Right cardiac atrium (tissue), 5 donors: ENCODE measurements at regions not wholly inside any gene's neighbourhood (a gene's known extent, or its start where the extent isn't known, plus 50 kb on each side); places are given as distances from the start of the nearest gene placed in this dataset.

Source experiments
- ATAC-seq, 2 donors: fragments of 200-7000 bp; cut with Tn5 transposase; one replicate each; pipeline versions ENCODE4 v1.8.0 to v1.9.1; 2020; ENCODE audit warnings: moderate library complexity in 2 of 2, mild to moderate bottlenecking in 1 of 2
- DNase-seq, 3 donors: peaks; one replicate each; pipeline ENCODE4 v3.0.0-alpha.2; 2020
- H3K27ac ChIP-seq: one replicate; pipeline ENCODE4 v1.5.1; 2013; ENCODE audit warnings: mild to moderate bottlenecking, low read length, control low read depth, moderate library complexity
- H3K27me3 ChIP-seq: one replicate; pipeline ENCODE4 v1.6.1; 2013; ENCODE audit not compliant: control insufficient read depth, insufficient read depth
- H3K4me1 ChIP-seq: one replicate; pipeline ENCODE4 v1.6.1; 2013; ENCODE audit warnings: low read length; ENCODE audit not compliant: control insufficient read depth, insufficient read depth
- H3K4me3 ChIP-seq: one replicate; pipeline ENCODE4 v1.5.1; 2013; ENCODE audit warnings: low read length, control low read depth
- H3K9me3 ChIP-seq: one replicate; pipeline ENCODE4 v1.6.1; 2013; ENCODE audit warnings: low read length; ENCODE audit not compliant: control insufficient read depth
- WGBS: extraction: QIAGEN DNeasy Blood & Tissue Kit; methylation state at CpG from one replicate; pipeline ENCODE4 v1.1.7; 2013; 5-methylcytosine and 5-hydroxymethylcytosine counted together
- intact Hi-C, 4 donors: fragments of 100-400 bp; cut with DNase I; formaldehyde crosslinking; loops; one replicate each; pipeline versions ENCODE4 v1.11.0 to v1.14.0; 2022 to 2023
- donor health status: healthy with polysubstance abuse.
- donor health status: DM: no; HTN: yes; CAD: no.
- donor health status: DM: no; HTN: no; CAD: no.
- donor health status: DM: no; HTN: yes; CAD: no; lungs with severe emphysema.
- donor health status: DM: yes; HTN: yes; CAD: no.

DNA sequence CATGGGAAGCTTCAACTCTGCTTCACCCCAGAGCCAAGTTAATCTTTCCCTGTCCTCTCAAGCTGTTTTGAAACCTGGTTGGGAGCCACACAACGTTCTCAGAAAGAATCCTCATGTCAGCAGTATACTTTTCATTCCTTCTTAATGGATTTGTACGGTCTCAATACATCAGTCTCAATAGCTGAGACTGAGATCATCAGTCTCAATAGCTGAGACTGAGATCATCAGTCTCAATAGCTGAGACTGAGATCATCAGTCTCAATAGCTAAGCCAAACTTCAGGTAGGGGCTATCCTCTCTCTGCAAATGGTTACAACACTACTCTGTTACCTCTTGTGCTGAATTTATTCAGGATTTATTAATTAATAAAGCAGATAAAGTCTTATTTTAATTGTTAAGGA, 1317.4 kb upstream of the CDH9 start:
- H3K4me1 ChIP-seq, result no peaks in the 10 kb centered on the region
- 37% methylated on average over 2 of the region's 2 CpGs for WGBS

DNA sequence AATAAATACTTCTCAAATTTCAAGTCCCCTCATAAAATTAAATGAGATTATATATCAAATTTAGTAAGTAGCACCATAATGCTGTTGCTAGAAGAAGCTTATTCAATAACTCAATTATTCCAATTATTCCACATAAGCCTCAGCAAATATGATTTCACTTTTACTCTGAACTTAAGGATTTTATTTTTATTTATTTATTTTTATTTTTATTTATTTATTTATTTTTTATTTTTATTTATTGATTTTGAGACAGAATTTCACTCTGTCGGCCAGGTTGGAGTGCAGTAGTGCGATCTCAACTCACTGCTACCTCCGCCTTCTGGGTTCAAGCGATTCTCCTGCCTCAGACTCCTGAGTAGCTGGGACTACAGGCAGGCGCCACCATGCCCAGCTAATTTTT, 1308.3 kb upstream of the CDH9 start:
- H3K27ac ChIP-seq, result no peak overlapping the region
- no peaks in the 10 kb centered on the region for H3K4me1 ChIP-seq
- no peak overlapping the region for H3K4me3 ChIP-seq
- DNase-seq (no peak), ATAC-seq (no peak)
- no peaks in the 10 kb centered on the region for H3K27me3 ChIP-seq
- intact Hi-C loops, result no loop called here
- 93% methylated on average over 5 of the region's 5 CpGs for WGBS
- H3K9me3 ChIP-seq, result no peaks in the 10 kb centered on the region

More for the DNA sequence above, 1317.4 kb upstream of the CDH9 start:
- ATAC-seq (no peak), DNase-seq (no peak)
- Histone ChIP-seq H3K27ac (no peak overlapping the region), H3K27me3 (no peaks in the 10 kb centered on the region), H3K9me3 (no peaks in the 10 kb centered on the region), H3K4me3 (no peak overlapping the region)
- intact Hi-C loops, result no loop called here

DNA sequence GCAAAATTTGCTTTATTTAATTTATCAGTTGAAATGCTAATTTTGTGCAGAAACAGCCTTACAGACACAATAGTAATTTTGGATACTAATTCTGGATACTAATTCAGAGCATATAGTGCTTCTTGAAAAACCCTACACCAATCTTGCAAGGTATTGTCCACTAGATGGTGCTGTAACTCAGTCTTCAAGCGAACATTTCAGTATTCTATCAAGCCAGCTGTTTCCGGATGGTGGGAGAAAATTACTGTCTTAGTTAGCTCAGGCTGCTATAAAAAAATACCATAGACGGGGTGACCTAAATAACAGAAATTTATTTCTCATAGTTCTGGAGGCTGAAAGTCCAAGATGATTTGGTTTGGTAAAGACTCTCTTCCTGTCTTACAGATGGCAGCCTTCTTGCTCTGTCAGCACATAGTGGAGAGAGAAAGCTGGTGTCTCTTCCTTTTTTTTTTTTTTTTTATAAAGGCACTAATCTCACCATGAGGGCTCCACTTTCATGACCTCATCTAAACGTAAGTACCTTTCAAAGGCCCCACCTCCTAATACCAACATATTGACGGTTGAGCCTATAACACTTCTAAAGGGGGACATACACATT, 1306.5 kb upstream of the CDH9 start:
- H3K27me3 ChIP-seq, result no peaks in the 10 kb centered on the region
- ATAC-seq (no peak), DNase-seq (no peak)
- no peak overlapping the region for H3K27ac ChIP-seq
- no peaks in the 10 kb centered on the region for H3K4me1 ChIP-seq
- WGBS, result 28% methylated on average over 5 of the region's 5 CpGs
- intact Hi-C loops, result no loop called here
- no peak overlapping the region for H3K4me3 ChIP-seq
- no peaks in the 10 kb centered on the region for H3K9me3 ChIP-seq

DNA sequence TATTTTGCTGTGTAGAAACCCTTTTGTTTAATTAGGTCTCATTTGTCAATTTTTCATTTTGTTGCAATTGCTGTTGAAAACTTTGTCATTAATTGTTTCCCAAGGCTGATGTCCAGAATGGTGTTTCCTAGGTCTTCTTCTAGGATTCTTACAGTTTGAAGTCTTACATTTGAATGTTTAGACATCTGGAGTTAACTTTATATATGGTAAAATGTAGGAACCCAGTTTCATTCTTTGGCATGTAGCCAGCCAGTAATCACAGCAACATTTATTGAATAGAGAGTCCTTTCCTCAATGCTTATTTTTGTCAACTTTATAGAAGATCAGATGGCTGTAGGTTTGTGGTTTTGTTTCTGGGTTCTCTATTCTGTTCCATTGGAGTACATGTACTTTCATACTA, 1290.8 kb upstream of the CDH9 start:
- no peak overlapping the region for H3K27ac ChIP-seq
- DNase-seq, result no peak
- no peaks in the 10 kb centered on the region for H3K4me1 ChIP-seq
- intact Hi-C loops, result no loop called here
- H3K4me3 ChIP-seq, result no peak overlapping the region
- peaks cover 3% of the 10 kb centered on the region for H3K9me3 ChIP-seq
- no peak for ATAC-seq
- no peaks in the 10 kb centered on the region for H3K27me3 ChIP-seq

DNA sequence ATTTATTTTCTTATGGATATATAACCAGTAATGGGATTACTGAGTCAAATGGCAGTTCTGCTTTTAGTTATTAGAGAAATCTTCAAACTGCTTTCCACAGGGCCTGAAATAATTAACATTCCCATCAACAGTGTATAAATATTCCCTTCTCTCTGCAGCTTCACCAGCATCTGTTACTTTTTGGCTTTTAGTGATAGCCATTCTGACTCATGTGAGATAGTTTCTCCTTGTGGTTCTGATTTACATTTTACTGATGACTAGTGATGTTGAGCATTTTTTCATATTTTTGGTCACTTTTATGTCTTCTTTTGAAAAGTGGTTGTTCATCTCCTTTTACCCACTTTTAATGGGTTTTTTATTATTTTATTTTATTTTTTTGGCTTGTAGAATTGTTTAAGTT, 1290.3 kb upstream of the CDH9 start:
- H3K27ac ChIP-seq, result no peak overlapping the region
- intact Hi-C loops, result no loop called here
- DNase-seq, result no peak
- H3K4me1 ChIP-seq, result no peaks in the 10 kb centered on the region
- peaks cover 2% of the 10 kb centered on the region for H3K9me3 ChIP-seq
- H3K27me3 ChIP-seq, result no peaks in the 10 kb centered on the region
- H3K4me3 ChIP-seq, result no peak overlapping the region
- ATAC-seq, result no peak

DNA sequence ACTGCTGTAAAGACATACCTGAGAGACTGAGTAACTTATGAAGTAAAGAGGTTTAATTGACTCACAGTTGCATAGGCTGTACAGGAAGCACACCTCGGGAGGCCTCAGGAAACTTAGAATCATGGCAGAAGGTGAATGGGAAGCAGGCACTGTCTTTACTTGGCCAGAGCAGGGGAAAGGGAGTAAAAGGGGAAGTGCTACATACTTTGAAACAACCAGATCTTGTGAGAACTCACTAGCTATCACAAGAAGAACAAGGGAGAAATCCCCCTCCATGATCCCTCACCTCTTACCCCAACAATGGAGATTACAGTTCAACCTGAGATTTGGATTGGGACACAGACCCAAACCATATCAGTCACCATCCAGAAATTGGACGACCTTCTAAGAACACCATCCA, 1285.8 kb upstream of the CDH9 start:
- no peaks in the 10 kb centered on the region for H3K27me3 ChIP-seq
- no peaks in the 10 kb centered on the region for H3K4me1 ChIP-seq
- no peak for DNase-seq
- intact Hi-C loops, result no loop called here
- 57% methylated on average over 2 of the region's 2 CpGs for WGBS
- no peak overlapping the region for H3K27ac ChIP-seq
- no peak for ATAC-seq
- H3K4me3 ChIP-seq, result no peak overlapping the region
- H3K9me3 ChIP-seq, result no peaks in the 10 kb centered on the region

DNA sequence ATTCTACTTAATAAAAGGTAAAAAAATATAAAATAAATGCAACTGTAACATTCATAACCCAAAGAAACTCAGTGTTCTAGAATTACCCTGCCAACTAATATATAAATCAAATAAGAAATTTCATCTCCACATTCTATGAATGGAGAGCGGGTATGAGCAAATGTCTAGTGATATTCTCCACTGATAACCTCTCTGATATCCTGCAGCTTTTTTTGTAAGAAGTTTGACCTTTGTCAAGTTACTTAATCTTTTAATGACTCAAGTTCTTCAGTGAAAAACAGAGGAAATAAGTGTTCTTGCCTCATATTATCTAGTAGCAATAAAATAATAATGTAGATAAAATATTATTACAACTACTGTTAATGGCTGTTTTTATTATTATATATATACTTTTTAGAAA, 1275.6 kb upstream of the CDH9 start:
- ATAC-seq (no peak), DNase-seq (no peak)
- peaks cover 2% of the 10 kb centered on the region for H3K9me3 ChIP-seq
- intact Hi-C loops, result no loop called here
- H3K4me3 ChIP-seq, result no peak overlapping the region
- 55% methylated on average over 1 of the region's 1 CpG for WGBS
- H3K27ac ChIP-seq, result no peak overlapping the region
- no peaks in the 10 kb centered on the region for H3K4me1 ChIP-seq
- no peaks in the 10 kb centered on the region for H3K27me3 ChIP-seq

DNA sequence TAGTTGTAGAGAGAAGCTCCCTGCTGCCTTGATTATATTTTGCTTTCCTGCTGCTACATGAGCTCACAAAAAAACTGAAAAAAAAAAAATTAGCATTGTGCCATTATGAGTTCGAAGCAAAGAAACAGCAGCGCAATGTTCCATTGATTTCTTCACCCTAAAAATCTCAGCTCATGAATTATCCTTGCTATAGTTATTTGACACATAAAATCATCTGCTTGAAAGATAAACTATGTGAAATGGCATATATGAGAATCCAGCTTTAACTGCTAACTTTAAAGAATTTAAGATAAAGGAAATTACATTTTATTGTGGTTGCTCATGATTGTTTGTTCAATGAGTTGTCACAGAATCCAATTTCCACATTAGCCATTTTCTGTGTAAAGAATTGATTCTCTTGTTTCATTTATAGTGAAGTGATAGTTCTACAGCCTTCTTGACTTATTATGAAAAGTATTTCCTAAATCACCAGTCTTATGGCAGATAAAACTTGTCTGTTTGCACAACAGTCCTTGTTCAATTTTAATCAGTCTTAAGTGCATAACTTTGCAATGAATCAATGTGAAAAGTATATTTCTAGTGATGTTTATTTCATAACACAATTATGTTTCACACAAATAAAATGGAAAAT, 1275.0 kb upstream of the CDH9 start:
- no peak for ATAC-seq
- peaks cover 2% of the 10 kb centered on the region for H3K9me3 ChIP-seq
- 69% methylated on average over 2 of the region's 2 CpGs for WGBS

DNA sequence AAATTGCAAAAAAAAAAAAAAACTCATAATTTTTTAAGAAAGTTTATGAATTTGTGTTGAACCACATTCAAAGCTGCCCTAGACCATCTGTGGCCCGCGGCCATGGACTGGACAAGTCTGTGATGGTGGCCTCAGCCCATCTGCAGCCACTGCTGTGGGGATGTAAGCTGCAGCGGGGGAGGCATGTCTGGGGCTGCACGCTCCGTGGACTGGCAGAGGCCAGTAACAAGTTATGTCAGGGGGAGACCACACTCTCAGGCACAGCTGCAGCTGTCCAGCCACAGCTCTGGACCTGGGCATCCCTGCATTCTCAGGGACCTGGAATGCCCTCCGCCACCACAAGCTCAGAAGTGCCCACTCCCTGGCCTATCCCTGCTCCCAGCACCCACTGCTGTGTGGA, 1272.3 kb upstream of the CDH9 start:
- no peak for DNase-seq
- 92% methylated on average over 6 of the region's 6 CpGs for WGBS

More for the DNA sequence above, 1275.0 kb upstream of the CDH9 start:
- no peaks in the 10 kb centered on the region for H3K27me3 ChIP-seq
- DNase-seq, result no peak
- no peaks in the 10 kb centered on the region for H3K4me1 ChIP-seq
- no peak overlapping the region for H3K4me3 ChIP-seq
- no peak overlapping the region for H3K27ac ChIP-seq
- intact Hi-C loops, result no loop called here

DNA sequence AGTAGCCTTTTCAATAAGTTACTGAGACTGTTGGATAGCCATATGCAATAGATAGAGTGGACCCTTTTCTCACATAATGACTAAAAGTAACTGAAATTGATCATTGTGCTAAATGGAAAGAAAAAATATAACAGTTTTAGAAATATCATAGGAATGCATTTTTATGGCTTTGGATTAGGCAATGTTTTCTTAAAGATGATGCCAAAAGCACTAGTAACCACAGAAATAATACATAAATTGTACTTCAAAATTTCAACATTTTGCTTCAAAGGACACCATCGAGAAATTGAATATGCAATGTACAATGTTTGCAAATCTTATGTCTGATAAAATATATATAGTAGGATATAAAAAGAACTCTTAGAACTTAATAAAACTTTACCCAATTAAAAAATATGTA, 1267.5 kb upstream of the CDH9 start:
- DNase-seq (no peak), ATAC-seq (no peak)
- no peaks in the 10 kb centered on the region for H3K4me1 ChIP-seq
- H3K27me3 ChIP-seq, result no peaks in the 10 kb centered on the region
- intact Hi-C loops, result no loop called here
- H3K4me3 ChIP-seq, result no peak overlapping the region
- H3K9me3 ChIP-seq, result peaks cover 6% of the 10 kb centered on the region
- no peak overlapping the region for H3K27ac ChIP-seq
- 79% methylated on average over 1 of the region's 1 CpG for WGBS

More for the DNA sequence above, 1272.3 kb upstream of the CDH9 start:
- no peak for ATAC-seq
- no peak overlapping the region for H3K27ac ChIP-seq
- intact Hi-C loops, result no loop called here
- no peak overlapping the region for H3K4me3 ChIP-seq
- no peaks in the 10 kb centered on the region for H3K4me1 ChIP-seq
- H3K9me3 ChIP-seq, result peaks cover 2% of the 10 kb centered on the region
- no peaks in the 10 kb centered on the region for H3K27me3 ChIP-seq

DNA sequence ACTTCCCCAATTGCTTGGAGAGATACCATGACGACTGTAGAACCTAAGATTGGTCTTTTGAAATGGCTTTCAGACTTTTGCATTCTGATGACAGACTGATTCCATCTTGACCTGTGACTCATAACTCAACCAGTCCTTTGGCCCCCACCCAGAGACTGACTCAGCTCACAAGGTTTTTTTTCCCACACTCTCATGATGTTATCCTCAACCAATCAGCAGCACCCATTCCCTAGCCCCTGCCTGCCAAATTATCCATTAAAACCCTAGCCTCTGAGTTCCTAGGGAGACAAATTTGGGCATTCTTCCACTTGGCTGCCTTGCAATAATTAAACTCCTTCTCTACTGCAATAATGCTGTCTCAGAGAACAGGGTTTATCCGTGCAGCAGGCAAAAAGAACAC, 1263.3 kb upstream of the CDH9 start:
- intact Hi-C loops, result no loop called here
- 23% methylated on average over 2 of the region's 2 CpGs for WGBS
- no peak for DNase-seq
- Histone ChIP-seq H3K4me1 (no peaks in the 10 kb centered on the region), H3K27me3 (no peaks in the 10 kb centered on the region), H3K27ac (no peak overlapping the region), H3K9me3 (peaks cover 3% of the 10 kb centered on the region), H3K4me3 (no peak overlapping the region)
- no peak for ATAC-seq
